22Rv1 (cell line): ENCODE measurements at regions not wholly inside any gene's neighbourhood (a gene's known extent, or its start where the extent isn't known, plus 50 kb on each side); places are given as distances from the start of the nearest gene placed in this dataset.

ENCODE experiments used
- H3K27ac ChIP-seq: fragments of 450-650 bp; 2 replicates; pipeline ENCODE4 v1.5.1; 2017
- ZFX ChIP-seq: fragments of 450-650 bp; IDR thresholded peaks from 2 replicates; pipeline ENCODE4 v1.6.1; 2017; ENCODE audit warnings: antibody characterized with exemption, borderline replicate concordance
- TF ChIP-seq, protein P1 (sequence below): fragments of 450-650 bp; IDR thresholded peaks from 2 replicates; pipeline ENCODE4 v1.5.1; 2017; ENCODE audit warnings: mild to moderate bottlenecking

DNA sequence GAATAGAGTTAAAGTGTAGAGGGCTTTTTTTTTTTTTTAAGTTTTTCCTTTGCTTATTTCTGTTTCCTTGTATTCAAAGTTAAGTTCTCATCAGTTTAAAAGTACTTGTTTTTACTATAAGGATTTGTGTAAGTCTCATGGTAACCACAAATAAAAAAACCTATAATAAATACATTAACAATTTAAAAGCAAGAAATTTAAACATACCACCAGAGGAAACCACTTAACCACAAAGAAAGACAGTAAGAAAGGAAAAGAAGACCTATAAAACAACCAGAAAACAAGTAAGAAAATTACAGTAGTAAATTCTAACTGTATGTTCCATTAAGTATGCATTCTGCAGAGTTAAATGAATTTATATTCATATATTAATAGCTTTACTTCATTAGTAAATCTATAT lies 999.1 kb upstream of the ATXN8OS start:
- TF ChIP-seq ZFX = no peak
- TF ChIP-seq, protein P1, sequence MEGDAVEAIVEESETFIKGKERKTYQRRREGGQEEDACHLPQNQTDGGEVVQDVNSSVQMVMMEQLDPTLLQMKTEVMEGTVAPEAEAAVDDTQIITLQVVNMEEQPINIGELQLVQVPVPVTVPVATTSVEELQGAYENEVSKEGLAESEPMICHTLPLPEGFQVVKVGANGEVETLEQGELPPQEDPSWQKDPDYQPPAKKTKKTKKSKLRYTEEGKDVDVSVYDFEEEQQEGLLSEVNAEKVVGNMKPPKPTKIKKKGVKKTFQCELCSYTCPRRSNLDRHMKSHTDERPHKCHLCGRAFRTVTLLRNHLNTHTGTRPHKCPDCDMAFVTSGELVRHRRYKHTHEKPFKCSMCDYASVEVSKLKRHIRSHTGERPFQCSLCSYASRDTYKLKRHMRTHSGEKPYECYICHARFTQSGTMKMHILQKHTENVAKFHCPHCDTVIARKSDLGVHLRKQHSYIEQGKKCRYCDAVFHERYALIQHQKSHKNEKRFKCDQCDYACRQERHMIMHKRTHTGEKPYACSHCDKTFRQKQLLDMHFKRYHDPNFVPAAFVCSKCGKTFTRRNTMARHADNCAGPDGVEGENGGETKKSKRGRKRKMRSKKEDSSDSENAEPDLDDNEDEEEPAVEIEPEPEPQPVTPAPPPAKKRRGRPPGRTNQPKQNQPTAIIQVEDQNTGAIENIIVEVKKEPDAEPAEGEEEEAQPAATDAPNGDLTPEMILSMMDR = no peak
- no peak overlapping the region for H3K27ac ChIP-seq

DNA sequence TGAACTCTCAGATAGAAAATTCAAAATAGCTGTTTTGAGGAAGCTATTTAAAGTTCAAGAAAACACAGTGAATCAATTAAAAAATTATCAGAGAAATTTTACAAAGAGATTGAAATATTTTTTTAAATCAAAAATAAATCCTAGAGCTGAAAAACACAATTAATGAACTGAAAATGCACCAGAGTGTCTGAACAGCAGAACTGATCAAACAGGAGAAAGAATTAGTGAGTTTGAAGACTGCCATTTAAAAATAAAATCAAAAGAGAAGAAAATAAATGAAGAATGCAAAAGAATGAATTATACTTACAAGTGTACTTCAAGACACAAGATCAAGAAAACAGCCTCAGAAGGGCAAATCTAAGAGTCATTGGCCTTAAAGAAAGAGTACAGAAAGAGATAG lies 1000.2 kb upstream of the ATXN8OS start:
- no peak for TF ChIP-seq ZFX
- TF ChIP-seq, protein P1 = no peak
- no peak overlapping the region for H3K27ac ChIP-seq

DNA sequence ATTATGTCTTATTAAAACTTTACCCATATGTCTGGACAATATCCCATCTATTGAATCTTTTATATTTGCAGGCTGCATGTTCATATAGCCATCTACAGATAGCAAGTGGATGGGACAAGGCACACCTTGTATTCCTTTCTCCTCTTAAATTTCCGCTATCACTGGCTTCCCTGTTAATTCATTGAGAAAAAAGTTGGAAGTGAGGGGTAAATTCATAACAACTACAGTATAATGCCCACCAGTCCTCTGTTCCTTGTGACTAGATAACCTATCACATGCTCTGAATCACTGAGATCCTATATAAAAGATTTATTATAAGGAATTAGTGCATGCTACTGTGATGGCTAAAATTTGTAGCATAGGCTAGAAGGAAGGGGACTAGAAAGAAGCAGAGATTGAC lies 1005.8 kb upstream of the ATXN8OS start:
- H3K27ac ChIP-seq = no peak overlapping the region
- TF ChIP-seq, protein P1 = no peak
- TF ChIP-seq ZFX = no peak

DNA sequence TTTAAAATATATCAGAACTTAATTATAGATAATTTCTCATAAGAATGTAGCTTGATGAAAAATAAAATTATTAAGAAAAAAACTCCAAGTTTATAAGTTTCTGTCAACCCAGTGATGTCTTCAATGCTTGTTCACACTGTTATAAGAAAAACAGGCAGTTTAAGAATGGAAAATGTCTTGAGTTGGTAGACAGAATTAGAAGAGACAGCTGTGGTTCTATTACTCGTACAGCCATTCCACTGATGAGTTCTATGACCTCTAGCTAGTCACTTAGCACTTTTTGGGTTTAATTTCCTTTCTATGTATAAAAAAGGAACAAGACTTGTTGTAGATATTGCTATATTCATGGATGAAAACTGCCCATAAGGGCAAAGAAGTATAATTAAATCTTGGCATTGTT lies 1013.1 kb upstream of the ATXN8OS start:
- H3K27ac ChIP-seq = no peak overlapping the region
- TF ChIP-seq, protein P1 = no peak
- TF ChIP-seq ZFX = no peak

DNA sequence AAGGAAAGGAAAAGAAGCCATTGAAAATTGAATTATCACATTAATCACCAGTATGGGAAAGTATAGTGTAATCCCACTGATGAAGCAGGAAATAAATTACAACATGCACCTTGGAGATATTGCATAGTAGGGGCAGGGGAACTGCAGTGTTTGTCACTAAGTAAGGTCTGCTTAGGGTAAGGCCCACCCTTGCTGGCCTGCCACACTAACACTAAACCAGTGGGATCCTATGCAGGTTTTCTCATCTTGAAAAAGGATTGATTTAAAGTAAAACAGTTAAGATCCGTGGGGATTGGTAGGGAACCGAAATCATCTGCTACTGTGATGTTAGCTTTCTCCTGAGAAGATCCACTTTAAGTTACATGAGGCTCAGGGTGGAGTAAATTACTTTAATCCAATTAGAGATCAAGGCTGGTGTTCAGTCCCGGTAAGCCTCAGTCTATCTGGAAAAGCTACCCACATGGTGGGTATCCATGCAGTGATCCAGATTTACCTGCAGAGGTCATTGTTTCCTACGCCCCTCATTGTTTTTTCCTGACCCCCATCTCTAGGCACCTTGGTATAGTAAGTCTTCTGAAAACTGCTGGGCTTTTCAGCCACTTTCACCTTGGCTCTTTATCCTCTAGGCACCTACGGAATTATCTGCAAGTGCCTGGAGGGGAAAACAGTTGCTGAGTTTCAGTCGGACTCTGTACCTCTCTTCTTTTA lies 1014.9 kb upstream of the ATXN8OS start:
- TF ChIP-seq ZFX = no peak
- no peak overlapping the region for H3K27ac ChIP-seq

DNA sequence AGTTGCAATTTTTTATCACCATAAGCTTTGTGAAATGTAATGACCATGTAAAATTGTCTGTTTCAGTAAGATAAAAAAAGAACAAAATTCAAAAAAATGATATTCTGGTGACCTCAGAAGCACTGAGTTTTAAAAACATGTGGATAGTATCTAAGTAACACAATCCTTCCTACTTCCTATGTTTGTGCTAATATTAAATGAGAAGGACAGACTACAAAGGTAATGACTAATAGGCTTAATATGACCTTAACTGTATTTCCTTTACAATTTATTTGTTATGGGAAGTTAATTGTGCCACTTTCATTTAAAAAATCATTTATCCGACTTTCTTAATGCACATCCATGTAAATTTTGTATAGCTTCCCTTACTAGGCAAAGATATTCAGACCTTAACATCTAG lies 1030.4 kb upstream of the ATXN8OS start:
- TF ChIP-seq, protein P1 = no peak
- TF ChIP-seq ZFX = no peak
- no peak overlapping the region for H3K27ac ChIP-seq

DNA sequence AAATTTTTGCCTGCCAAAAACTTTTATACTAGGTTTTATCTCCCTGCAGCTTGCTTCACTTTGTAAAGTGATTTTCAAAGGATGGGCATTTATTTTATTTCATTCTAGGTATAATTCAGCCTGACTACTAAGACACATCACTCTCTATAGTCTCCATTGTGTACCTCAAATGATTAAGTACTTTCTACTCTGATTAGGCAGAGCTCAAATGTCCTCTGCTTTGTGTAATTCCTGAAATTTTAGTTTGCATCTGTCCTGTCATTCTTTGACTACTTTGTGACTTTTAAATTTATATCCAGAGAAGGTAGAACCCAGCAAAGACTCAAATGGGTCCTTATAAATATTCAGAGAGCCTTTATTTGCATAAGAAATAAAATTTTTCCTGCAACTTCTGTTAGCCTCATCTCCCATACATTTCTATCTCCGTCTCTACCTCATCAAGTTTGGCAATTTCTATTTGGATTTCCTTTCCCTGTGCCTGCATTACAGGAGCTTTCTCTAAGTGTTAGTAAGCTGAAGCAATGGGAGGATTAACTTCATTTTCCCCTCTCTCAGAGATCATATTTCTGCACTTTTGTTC lies 1038.0 kb upstream of the ATXN8OS start:
- no peak for TF ChIP-seq ZFX
- TF ChIP-seq, protein P1 = no peak
- no peak overlapping the region for H3K27ac ChIP-seq

DNA sequence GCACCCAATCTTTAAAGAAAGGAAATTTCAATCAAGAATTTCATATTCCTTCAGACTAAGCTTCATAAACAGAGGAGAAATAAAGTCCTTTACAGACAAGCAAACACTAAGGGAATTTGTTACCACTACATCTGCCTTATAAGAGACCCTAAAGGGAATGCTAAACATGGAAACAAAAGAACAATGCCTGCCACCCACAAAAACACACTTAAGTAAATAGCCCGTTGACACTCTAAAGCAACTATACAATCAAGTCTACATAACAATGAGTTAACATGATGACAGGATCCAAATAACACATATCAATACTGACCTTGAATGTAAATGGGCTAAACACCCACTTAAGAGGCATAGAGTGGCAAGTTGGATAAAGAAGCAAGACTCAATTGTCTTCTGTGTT lies 1056.9 kb upstream of the ATXN8OS start:
- H3K27ac ChIP-seq = no peak overlapping the region
- TF ChIP-seq, protein P1 = no peak
- TF ChIP-seq ZFX = no peak
